ENCODE measurements at regions not wholly inside any gene's neighbourhood (a gene's known extent, or its start where the extent isn't known, plus 50 kb on each side); places are given as distances from the start of the nearest gene placed in this dataset.

DNA sequence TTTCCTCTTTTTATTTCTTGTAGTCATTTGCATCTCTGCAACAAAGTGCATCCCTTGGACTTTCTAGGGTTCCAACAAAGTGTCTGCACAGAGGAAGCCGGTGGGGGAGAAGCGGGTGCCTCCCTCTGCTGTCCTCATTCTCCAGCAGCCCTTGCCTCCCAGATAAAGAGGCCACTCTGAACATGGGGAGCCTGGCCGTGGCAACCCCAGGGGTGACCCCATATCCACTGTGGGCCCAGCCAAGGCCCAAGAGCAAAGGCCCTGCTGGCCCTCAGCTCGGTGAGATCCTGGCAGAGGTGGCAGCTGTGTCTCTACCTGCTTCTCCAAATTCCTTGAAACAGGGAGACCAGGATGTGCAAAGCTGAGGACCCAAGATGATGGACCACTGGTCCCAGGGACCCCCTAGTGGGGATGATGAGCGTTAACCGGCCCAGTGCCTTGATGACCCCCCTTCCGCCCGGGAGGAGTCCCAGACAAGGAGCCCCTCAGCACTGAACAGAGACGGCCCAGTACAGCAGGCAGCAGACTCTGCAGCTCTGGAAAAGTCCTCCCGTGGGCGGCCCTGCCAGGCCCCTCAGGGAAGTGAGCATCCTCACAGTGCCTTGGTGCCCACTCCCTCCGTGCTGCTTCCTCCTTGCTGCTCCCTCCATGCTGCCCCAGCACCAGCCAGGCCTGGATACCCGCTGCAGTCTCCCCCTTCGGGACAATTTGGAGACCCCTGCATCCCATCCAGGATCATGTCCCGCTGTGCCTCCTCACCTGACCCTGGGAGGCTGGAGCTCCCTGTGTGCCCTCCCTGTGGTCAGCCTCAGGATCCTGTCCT lies 62.5 kb downstream of the MRPL36 start:
- Histone ChIP-seq H3K4me1 (ENCODE audit: insufficient read depth, low read length, poor library complexity, severe bottlenecking) (no peaks in the 10 kb centered on the region), H3K27ac (ENCODE audit: low read depth, low read length, poor library complexity, severe bottlenecking) (no peak overlapping the region), H4K20me1 (ENCODE audit: insufficient read depth, low read length) (no peaks in the 10 kb centered on the region), H3K9me2 (ENCODE audit: insufficient read depth, low read length) (no peaks in the 10 kb centered on the region), H3K4me2 (ENCODE audit: low read length) (no peak overlapping the region), H2AFZ (ENCODE audit: low read length) (no peak overlapping the region), H3K9me3 (ENCODE audit: low read length) (peaks cover 14% of the 10 kb centered on the region), H3K36me3 (ENCODE audit: insufficient read depth, low read length) (no peaks in the 10 kb centered on the region), H3K79me2 (ENCODE audit: insufficient read depth, low read depth, low read length) (no peaks in the 10 kb centered on the region), H3K4me3 (ENCODE audit: low read depth, low read length, poor library complexity, severe bottlenecking) (no peak overlapping the region)
- POLR2A ChIA-PET, result no interaction called here
- CTCF ChIA-PET (ENCODE audit: unreplicated experiment), result no interaction called here
- BruUV-seq (replicated peaks), result no TSS peak
- DNase-seq (ENCODE audit: low spot score), result no peak
- no peak for TF ChIP-seq EZH2phosphoT487 (IDR thresholded peaks at IDR 0.05; ENCODE audit: borderline replicate concordance, low read depth, low read length)
- TF ChIP-seq, protein P1, sequence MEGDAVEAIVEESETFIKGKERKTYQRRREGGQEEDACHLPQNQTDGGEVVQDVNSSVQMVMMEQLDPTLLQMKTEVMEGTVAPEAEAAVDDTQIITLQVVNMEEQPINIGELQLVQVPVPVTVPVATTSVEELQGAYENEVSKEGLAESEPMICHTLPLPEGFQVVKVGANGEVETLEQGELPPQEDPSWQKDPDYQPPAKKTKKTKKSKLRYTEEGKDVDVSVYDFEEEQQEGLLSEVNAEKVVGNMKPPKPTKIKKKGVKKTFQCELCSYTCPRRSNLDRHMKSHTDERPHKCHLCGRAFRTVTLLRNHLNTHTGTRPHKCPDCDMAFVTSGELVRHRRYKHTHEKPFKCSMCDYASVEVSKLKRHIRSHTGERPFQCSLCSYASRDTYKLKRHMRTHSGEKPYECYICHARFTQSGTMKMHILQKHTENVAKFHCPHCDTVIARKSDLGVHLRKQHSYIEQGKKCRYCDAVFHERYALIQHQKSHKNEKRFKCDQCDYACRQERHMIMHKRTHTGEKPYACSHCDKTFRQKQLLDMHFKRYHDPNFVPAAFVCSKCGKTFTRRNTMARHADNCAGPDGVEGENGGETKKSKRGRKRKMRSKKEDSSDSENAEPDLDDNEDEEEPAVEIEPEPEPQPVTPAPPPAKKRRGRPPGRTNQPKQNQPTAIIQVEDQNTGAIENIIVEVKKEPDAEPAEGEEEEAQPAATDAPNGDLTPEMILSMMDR (conservative IDR thresholded peaks at IDR 0.05; ENCODE audit: low read length), result no peak
- intact Hi-C loops (cut with micrococcal nuclease; ENCODE audit: unreplicated experiment), result loop anchor here (1.0 kb wide), 1 partner anchor 280 kb away; no protein-coding TSS in a partner anchor

DNA sequence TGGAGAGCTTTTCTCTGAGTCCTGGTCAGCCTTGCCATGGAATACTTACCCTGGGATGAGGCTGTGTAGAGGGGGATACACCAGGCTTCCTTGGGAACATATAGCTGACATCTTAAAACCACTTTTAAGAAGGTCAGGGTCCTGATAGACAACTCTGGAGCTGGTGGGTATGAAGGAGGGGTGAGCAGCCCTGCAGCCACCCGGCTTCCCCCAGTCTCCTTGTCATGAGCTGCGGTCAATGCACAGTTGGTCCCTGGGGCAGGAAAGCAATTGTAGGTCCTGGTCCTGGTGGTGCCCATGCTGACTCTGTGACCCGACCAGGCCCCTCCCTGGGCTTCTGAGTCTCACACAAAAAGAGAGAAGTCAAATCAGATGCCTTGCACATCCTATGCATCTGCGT lies 63.6 kb downstream of the MRPL36 start:
- Histone ChIP-seq H3K4me3 (ENCODE audit: low read depth, low read length, poor library complexity, severe bottlenecking) (no peak overlapping the region), H4K20me1 (ENCODE audit: insufficient read depth, low read length) (no peaks in the 10 kb centered on the region), H3K4me2 (ENCODE audit: low read length) (no peak overlapping the region), H3K9me2 (ENCODE audit: insufficient read depth, low read length) (no peaks in the 10 kb centered on the region), H3K9me3 (ENCODE audit: low read length) (peaks cover 10% of the 10 kb centered on the region), H3K79me2 (ENCODE audit: insufficient read depth, low read depth, low read length) (no peaks in the 10 kb centered on the region), H3K4me1 (ENCODE audit: insufficient read depth, low read length, poor library complexity, severe bottlenecking) (no peaks in the 10 kb centered on the region), H3K27ac (ENCODE audit: low read depth, low read length, poor library complexity, severe bottlenecking) (no peak overlapping the region), H3K36me3 (ENCODE audit: insufficient read depth, low read length) (no peaks in the 10 kb centered on the region), H2AFZ (ENCODE audit: low read length) (no peak overlapping the region)
- no peak for DNase-seq (ENCODE audit: low spot score)
- CTCF ChIA-PET (ENCODE audit: unreplicated experiment), result no interaction called here
- POLR2A ChIA-PET, result no interaction called here
- no TSS peak for BruUV-seq (replicated peaks)
- intact Hi-C loops (cut with micrococcal nuclease; ENCODE audit: unreplicated experiment), result no loop called here
- TF ChIP-seq, protein P1 (conservative IDR thresholded peaks at IDR 0.05; ENCODE audit: low read length), result no peak
- no peak for TF ChIP-seq EZH2phosphoT487 (IDR thresholded peaks at IDR 0.05; ENCODE audit: borderline replicate concordance, low read depth, low read length)

DNA sequence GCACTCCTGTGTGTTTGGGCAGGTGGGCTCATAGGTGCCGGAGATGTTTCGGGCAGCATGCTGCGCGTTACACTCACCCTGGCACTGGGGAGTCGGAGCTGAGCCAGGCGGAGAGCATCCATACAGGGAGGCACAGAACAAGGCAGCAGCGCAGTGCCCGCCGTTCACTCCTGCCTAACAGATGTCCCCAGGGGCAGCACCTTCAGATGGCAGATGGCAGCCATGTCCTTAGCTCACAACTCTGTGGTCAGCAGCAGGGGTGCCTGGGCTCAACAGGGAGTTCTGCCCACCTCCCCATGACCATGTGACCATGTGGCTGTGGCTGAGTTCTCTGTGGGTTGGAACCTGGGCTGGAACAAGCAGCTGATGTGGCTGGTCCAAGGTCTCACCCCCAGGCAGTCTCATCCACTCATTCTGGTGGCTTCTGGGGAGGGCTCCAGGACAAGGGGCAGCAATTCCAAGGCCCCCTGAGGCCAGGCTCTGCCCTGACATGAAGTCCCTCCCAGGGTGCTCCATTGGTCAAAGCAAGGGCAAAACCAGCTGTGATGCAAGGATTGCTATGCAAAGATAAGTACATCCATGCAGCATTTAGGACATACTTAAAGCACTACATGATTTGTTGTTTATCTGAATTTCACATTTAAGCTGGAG lies 64.2 kb downstream of the MRPL36 start:
- no peak overlapping the region for H3K4me3 ChIP-seq (ENCODE audit: low read depth, low read length, poor library complexity, severe bottlenecking)
- H2AFZ ChIP-seq (ENCODE audit: low read length), result no peak overlapping the region
- H3K79me2 ChIP-seq (ENCODE audit: insufficient read depth, low read depth, low read length), result no peaks in the 10 kb centered on the region
- ChIA-PET POLR2A (no interaction called here), CTCF (ENCODE audit: unreplicated experiment) (no interaction called here)
- DNase-seq (ENCODE audit: low spot score), result no peak
- no TSS peak for BruUV-seq (replicated peaks)
- H3K9me3 ChIP-seq (ENCODE audit: low read length), result peaks cover 7% of the 10 kb centered on the region
- TF ChIP-seq EZH2phosphoT487 (IDR thresholded peaks at IDR 0.05; ENCODE audit: borderline replicate concordance, low read depth, low read length), result no peak
- TF ChIP-seq, protein P1 (conservative IDR thresholded peaks at IDR 0.05; ENCODE audit: low read length), result no peak
- H3K4me1 ChIP-seq (ENCODE audit: insufficient read depth, low read length, poor library complexity, severe bottlenecking), result no peaks in the 10 kb centered on the region
- no peaks in the 10 kb centered on the region for H3K9me2 ChIP-seq (ENCODE audit: insufficient read depth, low read length)
- intact Hi-C loops (cut with micrococcal nuclease; ENCODE audit: unreplicated experiment), result no loop called here
- H3K27ac ChIP-seq (ENCODE audit: low read depth, low read length, poor library complexity, severe bottlenecking), result no peak overlapping the region
- H3K4me2 ChIP-seq (ENCODE audit: low read length), result no peak overlapping the region
- no peaks in the 10 kb centered on the region for H4K20me1 ChIP-seq (ENCODE audit: insufficient read depth, low read length)
- no peaks in the 10 kb centered on the region for H3K36me3 ChIP-seq (ENCODE audit: insufficient read depth, low read length)

Data from OCI-LY7 (cell line).